ENCODE measurements at regions not wholly inside any gene's neighbourhood (a gene's known extent, or its start where the extent isn't known, plus 50 kb on each side); places are given as distances from the start of the nearest gene placed in this dataset.

DNA sequence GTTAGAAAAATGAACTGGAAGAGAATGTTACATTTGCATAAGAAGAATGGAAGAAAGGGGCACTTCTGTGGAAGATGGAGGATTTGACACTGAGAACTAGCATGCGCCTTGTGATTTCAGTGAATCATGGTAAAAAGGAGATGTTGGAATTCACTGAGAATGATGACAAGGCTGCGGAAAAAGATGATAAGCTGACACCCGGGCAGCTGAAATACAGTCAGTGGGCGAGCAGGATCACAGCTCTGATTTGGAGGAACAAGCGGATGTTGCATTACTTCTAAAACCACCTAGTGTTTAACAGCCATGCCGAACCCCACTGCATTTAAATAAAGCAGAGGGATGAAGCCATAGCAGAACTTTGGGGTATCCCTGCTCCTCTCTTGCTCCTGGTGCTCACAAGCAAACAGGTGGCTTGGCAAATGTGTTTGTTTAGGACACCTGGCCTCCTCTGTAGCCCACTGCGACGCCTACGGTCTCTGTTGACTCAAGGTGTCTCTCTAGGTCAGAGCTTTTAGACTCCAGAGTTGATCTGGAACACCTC is 134.9 kb downstream of the NDUFA10 start:
- TF ChIP-seq, protein P1, sequence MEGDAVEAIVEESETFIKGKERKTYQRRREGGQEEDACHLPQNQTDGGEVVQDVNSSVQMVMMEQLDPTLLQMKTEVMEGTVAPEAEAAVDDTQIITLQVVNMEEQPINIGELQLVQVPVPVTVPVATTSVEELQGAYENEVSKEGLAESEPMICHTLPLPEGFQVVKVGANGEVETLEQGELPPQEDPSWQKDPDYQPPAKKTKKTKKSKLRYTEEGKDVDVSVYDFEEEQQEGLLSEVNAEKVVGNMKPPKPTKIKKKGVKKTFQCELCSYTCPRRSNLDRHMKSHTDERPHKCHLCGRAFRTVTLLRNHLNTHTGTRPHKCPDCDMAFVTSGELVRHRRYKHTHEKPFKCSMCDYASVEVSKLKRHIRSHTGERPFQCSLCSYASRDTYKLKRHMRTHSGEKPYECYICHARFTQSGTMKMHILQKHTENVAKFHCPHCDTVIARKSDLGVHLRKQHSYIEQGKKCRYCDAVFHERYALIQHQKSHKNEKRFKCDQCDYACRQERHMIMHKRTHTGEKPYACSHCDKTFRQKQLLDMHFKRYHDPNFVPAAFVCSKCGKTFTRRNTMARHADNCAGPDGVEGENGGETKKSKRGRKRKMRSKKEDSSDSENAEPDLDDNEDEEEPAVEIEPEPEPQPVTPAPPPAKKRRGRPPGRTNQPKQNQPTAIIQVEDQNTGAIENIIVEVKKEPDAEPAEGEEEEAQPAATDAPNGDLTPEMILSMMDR (conservative IDR thresholded peaks at IDR 0.05 in 1 of 2, IDR thresholded peaks at IDR 0.05 in 1 of 2; ENCODE audit: low read depth in 1 of 2, low read length in 2 of 2) = no peak
- no peak for TF ChIP-seq EZH2 (IDR thresholded peaks at IDR 0.05; ENCODE audit: low read length, missing control alignments)
